Germinal center (tissue), 1 donor: ENCODE measurements at regions not wholly inside any gene's neighbourhood (a gene's known extent, or its start where the extent isn't known, plus 50 kb on each side); places are given as distances from the start of the nearest gene placed in this dataset.
"Not testable (repeated sequence)": the region's sequence is repeated elsewhere in the genome, so short reads cannot be mapped to it uniquely, and the experiment has no call there.

Experiments
- DNase-seq: peaks from one replicate; pipeline ENCODE4 v3.0.0; 2012; ENCODE audit warnings: mixed read lengths, low spot score

GRCh38 chr7:12004581-12004980 is 172.6 kb upstream of the THSD7A start:
- DNase-seq: no peak

- DNase-seq: no peak
These were observed 175.6 kb upstream of the THSD7A start for GRCh38 chr7:12007576-12007975.

- DNase-seq: no peak
These were observed 182.0 kb upstream of the THSD7A start for GRCh38 chr7:12013983-12014382.

DNA sequence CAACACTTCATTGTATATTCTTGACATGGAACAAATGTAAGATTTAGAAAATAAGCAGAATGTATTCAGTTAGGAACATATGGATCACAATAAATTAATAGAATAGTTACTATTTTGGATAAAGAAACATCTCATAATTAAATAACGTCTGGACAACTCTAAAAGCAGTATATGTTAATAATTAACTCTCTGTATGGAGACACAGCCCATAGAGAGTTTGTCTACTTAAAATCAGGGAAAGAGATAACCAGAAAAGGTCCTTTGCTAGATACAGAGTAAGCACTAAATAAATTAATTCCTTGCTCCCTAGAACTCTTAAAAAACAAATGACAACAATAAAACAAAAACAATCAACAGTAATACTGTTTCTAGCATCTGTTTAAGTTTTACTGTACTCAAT is 184.4 kb upstream of the THSD7A start:
- DNase-seq: no peak

DNA sequence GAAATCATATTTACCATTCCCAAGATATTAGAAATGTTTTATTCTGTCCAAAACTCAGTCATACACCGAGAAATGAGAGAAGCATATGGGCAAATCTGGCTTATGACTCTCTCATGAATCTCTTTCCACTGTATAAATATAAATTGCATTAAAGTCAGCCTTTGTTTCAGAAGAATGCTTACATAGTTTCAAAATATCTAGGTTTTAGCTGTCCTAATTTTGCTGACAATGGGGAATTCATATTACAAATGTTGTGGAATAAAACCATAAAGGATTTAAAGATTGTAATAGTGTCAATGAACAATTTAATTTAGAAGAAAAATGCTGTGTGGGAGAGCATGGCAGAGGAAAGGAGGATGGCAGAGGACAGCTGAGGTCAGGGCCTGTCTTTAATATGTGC is 185.0 kb upstream of the THSD7A start:
- DNase-seq: no peak

DNA sequence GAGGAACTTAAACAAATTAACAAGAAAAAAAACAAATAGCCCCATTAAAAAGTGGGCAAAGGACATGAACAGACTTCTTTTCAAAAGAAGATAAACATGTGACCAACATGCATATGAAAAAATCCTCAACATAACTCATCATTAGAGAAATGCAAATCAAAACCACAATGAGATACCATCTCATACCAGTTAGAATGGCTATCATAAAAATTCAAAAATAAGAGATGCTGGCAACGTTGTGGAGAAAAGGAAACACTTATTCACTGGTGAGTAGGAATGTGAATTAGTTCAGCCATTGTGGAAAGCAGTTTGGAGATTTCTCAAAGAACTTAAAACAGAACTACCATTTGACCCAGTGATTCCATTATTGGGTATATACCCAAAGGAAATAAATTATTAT is 189.1 kb upstream of the TMEM106B start:
- DNase-seq: not testable (repeated sequence)

DNA sequence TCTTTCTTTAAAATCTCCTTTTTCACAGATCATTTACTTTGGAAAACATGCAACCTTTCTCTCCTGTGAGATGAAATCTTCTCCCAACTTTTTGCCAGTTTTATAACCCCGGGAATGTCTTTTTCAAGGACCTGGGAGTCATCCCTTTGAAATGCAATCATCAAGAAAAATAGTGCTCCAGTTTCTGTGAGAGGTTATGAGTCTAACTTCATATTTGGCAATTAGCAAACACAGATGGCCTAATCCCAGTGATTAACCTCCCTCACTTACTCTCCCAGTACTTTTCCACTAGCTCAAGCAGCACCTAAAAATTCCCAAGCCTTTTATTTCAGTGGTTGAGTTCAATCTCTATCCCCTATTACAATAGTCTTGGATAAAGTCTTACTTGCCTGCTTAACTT is 185.8 kb upstream of the TMEM106B start:
- DNase-seq: no peak

- no peak for DNase-seq
These were observed 182.6 kb upstream of the TMEM106B start for GRCh38 chr7:12028508-12028907.

GRCh38 chr7:12030116-12030515 is 181.0 kb upstream of the TMEM106B start:
- no peak for DNase-seq

- DNase-seq: no peak
These were observed 179.9 kb upstream of the TMEM106B start for GRCh38 chr7:12031186-12031585.

GRCh38 chr7:12031638-12032037 is 179.5 kb upstream of the TMEM106B start:
- no peak for DNase-seq

- DNase-seq: no peak
These were observed 178.9 kb upstream of the TMEM106B start for GRCh38 chr7:12032146-12032545.

DNA sequence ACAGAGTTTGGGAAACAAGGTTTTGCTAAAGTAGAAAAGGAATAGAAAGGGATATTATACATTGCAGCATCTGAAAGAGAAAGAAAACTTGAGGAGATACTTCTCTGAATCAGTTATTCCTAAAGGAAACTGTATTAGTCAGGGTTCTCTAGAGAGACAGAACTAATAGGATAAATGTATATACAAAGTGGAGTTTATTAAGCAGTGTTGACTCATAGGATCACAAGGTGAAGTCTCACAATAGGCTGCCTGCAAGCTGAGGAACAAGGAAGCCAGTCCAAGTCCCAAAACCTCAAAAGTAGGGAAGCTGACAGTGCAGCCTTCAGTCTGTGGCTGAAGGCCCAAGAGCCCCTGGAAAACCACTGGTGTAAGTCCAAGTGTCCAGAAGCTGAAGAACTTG is 167.6 kb upstream of the TMEM106B start:
- not testable (repeated sequence) for DNase-seq

DNA sequence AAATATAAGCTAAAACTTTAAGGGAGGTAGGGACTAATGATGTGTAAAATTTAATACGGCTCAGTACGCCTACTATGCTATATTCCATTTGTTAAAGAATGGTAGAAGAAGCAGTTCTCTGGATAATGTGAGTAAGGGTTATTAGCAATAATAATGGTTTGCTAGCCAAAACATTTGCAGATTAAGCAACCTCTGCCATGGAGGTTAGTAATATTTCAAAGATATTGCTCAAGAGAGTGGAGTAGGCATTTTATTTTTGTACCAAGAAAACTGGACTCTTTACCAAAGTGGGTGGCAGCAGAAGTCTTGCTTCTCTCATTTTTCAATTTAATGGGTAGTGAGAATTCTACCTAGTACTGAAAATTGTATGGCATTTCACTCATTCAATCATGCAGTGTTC is 158.9 kb upstream of the TMEM106B start:
- DNase-seq: no peak

DNA sequence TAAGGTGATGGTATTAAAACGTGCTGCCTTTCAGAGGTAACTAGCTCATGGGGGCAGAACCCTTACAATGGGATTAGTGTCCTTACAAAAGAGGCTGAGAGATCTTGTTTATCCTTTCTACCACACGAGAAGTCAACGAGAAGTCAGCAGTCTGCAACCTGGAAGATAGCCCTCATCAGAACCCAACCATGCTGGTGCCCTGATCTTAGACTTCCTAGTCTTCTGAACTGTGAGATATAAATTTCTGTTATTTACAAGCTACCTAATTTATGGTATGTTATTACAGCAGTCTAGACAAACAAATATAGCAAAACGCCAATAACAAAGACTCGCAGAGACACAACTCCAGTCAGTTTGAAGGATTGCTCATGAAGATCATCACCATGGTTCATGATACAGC is 157.5 kb upstream of the TMEM106B start:
- DNase-seq: no peak

DNA sequence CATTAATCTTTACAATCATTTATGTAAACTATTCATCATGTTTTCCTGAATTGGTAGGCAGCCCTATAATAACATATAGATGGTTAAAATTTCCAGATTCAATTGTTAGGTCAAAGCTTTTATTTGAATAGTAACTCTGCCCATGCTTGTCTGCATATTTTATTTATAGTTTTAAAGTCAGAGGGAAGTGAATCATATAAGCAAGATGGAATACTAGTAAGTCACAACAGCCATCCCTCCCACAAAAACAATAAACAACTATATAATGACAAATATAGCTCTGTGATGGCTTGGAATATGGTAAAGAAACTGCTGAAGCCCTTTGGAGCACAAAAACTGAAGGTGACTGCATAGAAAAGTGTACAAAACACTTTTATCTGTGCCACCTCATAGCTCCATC is 156.3 kb upstream of the TMEM106B start:
- no peak for DNase-seq

DNA sequence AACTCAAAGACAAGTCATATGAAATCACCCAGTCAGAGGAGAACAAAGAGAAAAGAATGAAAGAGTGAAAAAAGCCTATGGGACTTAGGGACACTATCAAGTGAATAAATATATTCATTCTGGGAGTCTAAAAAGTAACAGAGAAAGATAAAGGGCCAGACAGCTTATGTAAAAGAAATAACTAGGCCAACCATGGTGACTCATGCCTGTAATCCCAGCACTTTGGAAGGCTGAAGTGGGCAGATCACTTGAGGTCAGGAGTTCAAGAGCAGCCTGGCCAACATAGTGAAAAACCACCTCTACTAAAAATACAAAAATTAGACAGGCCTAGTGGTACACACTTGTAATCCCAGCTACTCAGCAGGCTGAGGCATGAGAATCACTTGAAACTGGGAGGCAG is 154.7 kb upstream of the TMEM106B start:
- no peak for DNase-seq

DNA sequence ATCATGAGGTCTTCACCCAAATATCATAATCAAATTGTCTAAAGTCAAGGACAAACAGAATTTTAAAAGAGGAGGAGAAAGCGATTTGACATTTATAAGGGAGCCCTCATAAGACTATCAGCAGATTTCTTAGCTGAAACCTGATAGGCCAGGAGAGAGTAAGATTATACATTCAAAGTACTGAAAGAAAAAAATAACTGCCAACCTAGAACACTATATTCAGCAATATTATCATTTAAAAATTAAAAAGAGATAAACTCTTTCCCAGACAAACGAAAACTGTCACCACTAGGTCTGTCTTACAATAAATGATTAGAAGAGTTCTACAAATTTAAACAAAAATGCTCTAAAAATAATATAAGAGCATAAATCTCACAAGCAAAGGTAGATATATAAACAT is 154.1 kb upstream of the TMEM106B start:
- no peak for DNase-seq

DNA sequence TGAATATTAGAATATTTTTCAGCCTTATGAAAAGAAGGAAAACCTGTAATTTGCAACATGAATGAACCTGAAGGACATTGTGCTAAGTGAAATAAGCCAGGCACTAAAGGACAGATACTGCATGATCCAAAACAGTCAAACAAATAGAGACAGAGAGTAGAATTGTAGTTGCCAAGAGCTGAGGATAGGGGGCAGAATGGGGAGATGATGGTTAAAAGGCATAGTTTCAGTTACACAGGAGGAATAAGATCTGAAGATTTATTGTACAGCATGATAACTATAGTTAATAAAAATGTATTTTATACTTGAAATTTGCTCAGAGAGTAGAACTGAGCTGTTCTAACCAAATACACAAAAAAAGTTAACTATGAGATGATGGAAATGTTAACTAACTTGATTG is 149.0 kb upstream of the TMEM106B start:
- DNase-seq: no peak

- DNase-seq: no peak
These were observed 146.4 kb upstream of the TMEM106B start for GRCh38 chr7:12064586-12065127.

DNA sequence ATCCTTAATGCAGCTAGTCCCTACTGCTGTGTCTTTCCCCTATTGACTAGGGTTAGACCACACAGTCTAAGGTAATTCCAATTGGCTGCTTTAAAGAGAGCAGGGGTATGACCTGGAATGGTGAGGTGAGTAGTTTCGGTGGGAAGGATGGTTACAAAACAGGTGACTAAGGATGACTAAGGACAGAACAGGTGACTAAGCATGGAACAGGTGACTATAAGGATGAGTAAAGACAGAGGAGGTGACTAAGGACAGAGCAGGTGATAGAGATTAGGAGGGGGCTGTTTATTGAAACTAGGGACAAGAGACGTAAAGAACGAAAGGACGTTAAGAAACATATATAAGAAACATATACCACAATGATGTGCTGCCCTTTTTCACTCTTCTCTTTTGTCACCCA is 145.1 kb upstream of the TMEM106B start:
- DNase-seq: no peak

DNA sequence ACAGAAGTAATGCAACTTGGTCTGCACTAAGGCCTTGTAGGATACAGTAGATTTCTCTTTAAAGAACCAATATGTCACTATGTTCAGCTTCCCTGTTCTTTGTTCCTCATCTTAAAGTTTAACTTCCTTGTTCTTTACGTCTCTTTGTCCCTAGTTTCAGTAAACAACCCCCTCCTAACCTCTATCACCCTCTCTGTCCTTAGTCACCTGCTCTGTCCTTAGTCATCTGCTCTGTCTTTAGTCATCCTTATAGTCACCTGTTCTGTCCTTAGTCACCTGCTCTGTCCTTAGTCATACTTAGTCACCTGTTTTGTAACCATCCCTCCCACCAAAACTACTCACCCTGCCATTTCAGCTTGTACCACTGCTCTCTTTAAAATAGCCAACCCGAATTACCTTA is 144.6 kb upstream of the TMEM106B start:
- no peak for DNase-seq

- DNase-seq: peak; percentile 14
These were observed 143.8 kb upstream of the TMEM106B start for GRCh38 chr7:12067156-12067831.

DNA sequence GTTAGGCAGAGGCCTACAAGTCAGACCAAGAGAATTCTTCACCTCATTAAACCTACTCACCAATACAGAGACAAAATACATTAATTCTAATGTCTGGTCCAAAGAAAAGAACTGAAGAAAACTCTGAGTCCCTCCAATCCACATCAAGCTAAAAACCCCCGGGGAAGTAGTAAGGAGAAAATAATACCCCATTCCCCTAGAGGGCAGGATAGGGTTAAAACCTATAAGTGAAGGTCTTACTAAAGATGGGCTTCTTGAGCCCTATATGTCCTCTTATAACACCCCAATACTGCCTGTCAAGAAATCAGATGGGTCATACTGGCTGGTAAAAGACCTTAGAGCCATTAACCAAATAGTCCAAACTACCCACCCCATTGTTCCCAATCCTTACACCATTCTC is 141.3 kb upstream of the TMEM106B start:
- no peak for DNase-seq
